ENCODE measurements at regions not wholly inside any gene's neighbourhood (a gene's known extent, or its start where the extent isn't known, plus 50 kb on each side); places are given as distances from the start of the nearest gene placed in this dataset.
"Not testable (repeated sequence)": the region's sequence is repeated elsewhere in the genome, so short reads cannot be mapped to it uniquely, and the experiment has no call there.

- FAIRE-seq: no peak
Observed at GRCh38 chr2:52343706-52344266, 1311.9 kb upstream of the NRXN1 start.

DNA sequence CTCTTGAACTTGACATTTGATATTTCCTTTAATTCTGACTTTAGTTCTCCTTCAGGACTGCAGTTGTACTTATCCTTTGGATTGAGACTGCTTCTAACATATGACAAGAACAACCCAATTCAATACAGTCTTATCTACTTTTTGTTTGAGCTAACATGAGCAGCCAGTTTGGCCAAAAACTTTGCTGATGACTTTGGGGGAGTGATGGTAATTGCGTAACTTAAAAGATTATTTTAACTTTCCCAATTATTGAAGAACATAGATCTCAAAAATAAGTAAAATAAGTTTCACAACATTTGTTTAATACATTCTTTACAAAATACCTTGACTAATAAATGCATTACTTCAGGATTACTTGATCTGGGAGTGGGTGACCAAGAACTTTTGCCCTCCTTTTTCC is 1311.1 kb upstream of the NRXN1 start:
- no peak for FAIRE-seq

- FAIRE-seq: no peak
Observed at GRCh38 chr2:52342458-52342857, 1310.5 kb upstream of the NRXN1 start.

DNA sequence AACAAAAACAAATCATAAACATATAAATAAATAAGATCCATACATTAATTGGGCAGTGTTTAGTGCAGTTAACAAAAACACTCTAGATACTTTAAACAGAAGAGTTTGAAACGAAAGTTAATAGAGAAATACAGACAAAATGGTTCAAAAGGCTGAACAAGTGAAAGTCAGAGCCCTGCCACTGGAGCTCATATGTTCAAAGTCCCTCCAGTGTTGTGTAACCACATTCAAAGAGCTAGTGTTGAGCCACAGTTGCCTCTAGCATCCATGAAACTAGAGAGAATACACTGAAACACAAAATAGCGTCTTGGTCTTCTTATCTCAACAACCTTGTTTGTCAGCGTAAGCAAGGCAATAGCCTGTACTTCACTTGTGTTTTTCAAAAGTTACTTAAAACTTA is 1309.8 kb upstream of the NRXN1 start:
- FAIRE-seq: no peak

DNA sequence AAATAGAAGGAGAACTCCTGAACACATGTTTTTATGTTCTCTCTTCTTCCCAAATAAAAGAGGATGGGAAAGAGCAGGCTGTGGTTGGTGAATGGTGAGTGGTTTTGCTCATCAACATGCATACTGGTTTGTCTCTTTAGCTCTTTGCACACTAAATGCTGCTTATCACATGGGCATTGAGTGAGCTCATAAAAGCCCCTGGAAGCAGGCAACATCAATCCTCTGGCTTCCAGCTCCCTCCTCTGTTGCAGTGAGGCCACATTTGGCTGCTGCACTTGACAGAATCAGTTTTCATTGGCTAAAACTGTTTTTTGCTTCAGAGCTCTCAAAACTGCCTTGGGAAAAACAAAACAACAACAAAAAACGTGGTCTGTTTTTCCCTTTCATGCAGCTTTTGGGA is 1308.2 kb upstream of the NRXN1 start:
- no peak for FAIRE-seq

- not testable (repeated sequence) for FAIRE-seq
Observed at GRCh38 chr2:52337786-52338185, 1305.9 kb upstream of the NRXN1 start.

DNA sequence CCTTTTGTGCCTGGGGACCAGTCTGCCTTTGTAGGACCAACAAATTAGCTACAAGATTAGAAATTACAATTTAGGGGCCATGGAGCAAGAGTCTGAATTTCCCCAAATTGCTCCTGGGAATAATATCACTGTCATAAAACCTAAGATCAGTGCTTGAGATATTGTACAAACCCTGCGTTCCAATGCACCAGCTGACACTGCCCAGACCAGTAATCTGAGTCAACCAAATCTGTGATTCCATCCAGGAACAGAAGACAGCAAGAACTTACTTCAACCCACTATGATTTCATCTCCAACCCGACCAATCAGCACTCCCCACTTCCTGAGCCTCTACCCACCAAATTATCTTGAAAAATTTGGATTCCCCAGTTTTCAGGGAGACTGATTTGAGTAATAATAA is 1305.0 kb upstream of the NRXN1 start:
- no peak for FAIRE-seq

DNA sequence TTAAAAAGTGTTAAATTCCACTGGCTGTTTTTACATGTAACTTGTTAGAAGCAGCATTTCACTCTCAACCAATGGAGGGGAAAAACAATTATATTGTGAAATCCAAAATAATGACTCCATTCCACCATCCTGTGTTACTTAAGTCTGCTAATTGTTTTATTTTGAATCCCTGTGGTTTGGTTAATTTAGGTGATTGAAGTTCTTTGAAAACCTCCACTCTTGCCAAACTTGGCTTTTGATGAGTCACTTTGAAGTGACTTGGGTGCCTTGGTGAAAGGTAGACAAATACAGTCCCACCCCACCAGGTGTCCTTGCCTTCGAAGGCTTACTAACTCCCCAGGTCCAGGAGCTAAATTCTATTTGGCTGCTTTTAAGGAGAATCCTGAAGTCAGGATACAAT is 1303.8 kb upstream of the NRXN1 start:
- no peak for FAIRE-seq

- FAIRE-seq: no peak
Observed at GRCh38 chr2:52334185-52334584, 1302.3 kb upstream of the NRXN1 start.

DNA sequence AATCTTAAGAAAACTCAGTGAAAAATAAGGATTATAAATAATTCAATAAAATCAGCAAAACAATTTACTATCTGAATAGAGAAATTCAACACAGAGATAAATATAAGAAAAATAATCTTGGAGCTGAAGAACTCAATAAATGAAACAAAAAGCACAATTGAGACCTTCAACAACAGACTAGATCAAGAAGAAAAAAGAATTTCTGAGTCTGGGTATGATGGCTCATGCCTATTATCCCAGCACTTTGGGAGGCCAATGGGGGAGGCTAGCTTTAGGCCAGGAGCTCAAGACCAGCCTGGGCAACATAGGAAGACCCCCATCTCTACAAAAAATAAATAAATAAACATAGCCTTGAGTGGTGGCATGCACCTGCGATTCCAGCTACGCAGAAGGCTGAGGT is 1295.7 kb upstream of the NRXN1 start:
- no peak for FAIRE-seq

DNA sequence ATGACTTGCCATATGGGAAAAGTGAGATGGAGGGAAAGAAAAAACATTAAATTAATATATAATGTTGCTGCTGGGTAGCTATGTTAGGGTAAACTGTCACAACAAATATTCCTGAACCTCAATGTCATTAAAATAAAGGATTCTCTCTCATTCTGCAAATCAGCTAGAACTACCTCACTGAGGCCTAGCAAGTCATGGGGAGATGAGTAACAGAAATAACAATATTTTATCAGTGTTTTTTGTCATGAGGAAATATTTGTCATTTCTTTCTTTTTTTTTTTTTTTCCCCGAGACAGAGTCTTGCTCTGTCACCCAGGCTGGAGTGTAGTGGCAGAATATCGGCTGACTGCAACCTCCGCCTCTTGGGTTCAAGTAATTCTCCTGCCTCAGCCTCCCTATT is 1282.3 kb upstream of the NRXN1 start:
- no peak for FAIRE-seq

DNA sequence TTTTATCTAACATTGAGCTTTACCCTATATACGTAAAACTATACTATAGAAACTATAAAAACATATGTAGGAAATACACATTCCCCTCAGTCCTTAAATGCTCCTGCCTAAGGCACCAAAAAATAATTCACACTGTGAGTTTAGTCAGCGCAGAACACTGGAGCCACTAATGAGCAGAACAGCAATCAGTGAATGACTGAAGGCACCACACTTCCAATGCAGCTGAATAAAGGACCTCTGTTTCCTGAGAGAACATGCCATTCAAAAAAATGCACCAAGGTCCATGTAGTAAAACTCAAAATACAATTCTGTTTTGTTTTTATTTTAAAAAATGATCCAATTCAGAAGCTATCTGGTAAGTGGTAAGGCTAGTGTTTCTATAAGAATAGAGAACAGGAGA is 1280.6 kb upstream of the NRXN1 start:
- FAIRE-seq: no peak

DNA sequence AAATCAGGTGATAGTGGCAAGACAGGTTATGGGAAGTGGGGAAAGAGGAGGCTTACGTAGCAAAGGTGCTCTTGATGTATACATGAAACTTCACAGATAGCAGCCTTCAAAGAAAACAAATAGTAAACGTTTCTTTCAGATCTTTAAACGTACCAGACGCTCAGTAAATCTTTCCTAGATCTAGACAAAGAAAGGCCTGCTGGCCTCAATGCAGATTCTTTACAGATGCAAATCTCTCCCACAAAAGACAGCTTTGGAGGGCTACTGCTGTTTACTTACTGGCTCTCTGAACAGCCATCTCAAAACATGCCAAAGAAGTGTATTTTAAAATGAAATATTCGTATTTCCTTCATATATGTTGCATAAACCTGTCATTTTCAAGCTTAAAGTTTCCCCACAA is 1279.9 kb upstream of the NRXN1 start:
- FAIRE-seq: no peak

DNA sequence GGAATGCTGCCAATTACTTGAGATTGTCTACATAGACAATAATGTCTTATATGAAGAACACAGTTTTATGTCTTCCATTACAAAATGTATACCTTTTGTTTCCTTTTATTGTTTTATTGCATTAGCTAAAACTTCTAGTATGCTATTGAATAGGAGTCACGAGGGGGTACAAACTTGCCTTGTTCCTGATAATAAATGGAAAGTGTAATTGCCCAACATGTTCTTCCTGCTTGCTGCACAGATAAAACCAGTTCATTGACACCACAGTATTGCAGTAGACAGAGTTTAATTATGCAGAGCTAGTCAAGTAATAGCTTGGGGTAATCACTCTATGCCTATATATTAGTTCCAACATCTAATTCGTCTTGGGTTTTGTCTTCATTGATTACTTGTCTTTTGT is 1276.2 kb upstream of the NRXN1 start:
- no peak for FAIRE-seq

DNA sequence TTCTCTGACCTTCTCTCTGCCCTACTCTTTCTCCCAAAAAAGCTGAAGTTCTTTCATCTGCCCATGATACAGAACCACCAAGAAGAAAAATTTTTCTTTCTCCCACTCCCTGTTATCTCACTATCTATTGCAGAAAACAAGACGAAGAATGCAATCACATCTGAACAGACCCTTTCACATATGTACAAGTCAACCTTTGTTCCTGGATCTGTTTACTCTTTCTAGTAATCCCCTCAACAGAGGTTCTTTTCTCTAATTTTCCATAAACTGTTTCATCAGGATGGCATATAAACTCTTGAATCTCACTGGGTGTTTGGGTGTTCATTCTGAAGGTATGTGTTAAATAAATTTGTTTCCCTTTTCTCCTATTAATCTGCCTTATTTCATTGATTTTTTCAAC is 1262.7 kb upstream of the NRXN1 start:
- FAIRE-seq: no peak

DNA sequence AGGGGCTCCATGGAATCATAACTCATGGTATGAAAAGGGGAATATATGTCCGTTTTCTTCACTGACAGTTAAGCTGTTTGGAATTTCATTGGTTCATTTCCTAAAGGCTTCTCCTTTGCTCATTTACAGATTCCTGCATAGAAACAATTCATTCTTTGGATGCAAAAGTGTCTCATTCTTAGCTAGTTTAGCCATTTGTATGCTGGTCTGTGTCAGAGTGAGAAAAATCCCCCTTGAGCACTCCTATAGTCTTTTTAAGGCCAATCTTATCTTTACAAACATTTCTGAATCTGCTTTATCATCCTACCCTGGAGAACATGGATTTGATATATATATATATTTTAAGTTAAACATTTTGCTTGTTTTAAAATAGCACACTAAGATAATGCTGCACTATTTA is 1260.9 kb upstream of the NRXN1 start:
- no peak for FAIRE-seq

DNA sequence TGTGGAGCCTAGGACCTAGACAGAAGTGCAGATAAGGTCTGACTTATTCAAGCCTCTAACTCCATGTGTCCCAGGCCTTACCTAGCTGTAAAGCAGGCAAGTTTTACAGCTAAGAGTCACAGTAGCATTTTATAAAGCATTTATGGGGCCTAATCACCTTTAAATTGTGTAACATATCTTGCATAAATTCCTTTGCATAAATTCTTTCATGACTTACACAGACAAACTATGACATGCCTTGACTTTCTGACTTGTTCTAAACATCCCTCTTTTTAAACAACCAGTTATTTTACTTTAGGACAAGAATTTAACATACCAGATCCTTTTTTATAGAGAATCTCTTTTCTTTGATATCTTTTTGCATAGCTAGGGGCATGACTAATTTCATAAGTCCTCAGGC is 1257.8 kb upstream of the NRXN1 start:
- no peak for FAIRE-seq

- FAIRE-seq: no peak
Observed at GRCh38 chr2:52288596-52288995, 1256.7 kb upstream of the NRXN1 start.

- FAIRE-seq: no peak
Observed at GRCh38 chr2:52269696-52270485, 1238.0 kb upstream of the NRXN1 start.

GRCh38 chr2:52264911-52265310 is 1233.0 kb upstream of the NRXN1 start:
- FAIRE-seq: no peak

DNA sequence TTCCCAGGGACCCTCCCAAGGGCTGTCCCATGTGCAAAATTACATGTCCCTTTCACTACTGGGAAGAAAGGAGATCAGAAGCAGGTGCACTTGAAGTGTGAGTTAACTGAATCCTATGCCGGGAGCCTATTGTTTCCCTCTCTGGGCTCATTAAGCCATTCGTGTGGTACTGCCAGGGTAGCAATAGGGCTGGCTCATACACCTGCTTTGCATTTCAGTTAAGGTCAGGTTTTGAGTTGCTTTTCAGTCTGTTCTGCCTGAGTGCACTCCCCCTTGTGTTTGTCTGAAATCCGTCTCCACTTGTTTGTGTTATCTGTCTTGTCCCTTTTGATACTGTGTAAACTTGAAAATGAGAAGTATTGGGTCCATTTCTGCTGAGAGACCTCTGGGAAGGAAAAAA is 1232.6 kb upstream of the NRXN1 start:
- no peak for FAIRE-seq

DNA sequence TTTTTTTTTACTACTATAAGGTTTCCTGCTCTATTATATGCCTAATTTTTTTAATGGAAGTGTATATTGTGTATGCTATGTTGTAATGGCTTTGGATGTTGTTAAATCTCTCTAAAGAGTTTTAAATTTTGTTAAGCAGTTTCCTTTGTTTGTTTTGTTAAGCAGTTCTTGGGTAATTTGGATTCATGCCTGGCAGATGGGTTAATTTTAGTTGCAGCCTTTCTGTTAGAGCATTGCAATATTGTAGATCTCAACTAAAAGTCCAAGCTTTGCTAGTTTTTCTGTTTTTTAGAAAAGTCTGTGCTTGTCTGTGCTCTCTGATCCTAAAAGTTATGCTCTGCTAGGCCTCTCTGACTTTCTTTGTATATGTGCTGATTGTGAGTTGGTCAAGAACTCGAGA is 1229.0 kb upstream of the NRXN1 start:
- FAIRE-seq: no peak

DNA sequence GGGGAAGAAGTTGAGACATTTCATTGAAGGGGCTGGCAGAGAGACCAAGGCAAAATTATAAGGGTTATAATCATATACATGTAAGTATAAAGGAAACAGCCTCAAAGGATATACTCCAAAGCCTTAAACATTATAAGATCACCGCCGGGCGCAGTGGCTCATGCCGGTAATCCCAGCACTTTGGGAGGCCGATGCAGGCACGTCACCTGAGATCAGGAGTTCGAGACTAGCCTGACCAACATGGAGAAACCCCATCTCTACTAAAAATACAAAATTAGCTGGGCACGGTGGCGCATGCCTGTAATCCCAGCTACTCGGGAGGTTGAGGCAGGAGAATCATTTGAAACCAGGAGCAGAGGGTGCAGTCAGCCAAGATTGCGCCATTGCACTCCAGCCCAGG is 1227.0 kb upstream of the NRXN1 start:
- FAIRE-seq: not testable (repeated sequence)

DNA sequence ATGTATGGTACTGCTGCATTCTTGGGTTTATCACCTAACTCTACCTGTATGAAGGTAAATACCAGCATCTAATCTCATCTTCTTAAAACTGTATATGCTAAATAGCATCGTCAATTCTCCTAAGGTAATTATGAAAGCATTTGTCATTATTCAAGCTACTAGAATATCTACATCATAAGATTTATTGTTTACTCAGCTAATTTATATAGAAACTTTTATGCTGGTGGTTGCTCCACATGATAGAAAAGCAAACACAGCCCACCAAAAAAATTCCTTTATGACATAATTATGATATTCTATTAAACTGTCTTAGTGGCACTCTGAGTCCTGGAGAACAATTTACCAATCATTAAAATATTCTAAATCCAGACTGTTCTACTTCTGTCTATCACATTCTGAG is 1226.1 kb upstream of the NRXN1 start:
- FAIRE-seq: no peak

DNA sequence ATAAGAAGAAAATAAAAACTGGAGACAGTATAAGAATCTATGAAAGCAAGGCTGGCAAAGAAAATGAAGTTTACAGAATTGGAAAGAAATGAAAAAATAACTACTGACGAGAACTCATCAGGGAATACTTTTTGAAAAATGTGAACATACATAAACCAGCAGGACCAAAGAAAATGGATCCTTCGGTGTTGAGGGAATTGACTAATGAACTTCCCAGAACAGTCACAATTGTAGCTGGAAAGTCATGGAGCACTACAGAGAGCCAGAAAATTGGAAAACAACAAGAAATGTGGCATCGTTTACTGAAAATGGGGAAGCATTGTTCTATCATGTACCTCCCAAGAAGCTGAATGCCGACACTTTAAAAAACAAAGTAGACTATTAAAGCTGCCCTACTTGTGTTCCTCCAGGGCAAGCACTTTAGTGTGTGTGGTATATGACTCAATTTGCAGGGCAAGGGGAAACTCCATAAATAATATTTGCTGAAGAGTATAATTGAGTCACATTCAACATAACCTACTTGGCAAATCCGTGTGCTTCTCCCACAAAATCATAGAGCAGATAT is 1221.6 kb upstream of the NRXN1 start:
- FAIRE-seq: no peak
